WTC11 (cell line): ENCODE measurements at regions not wholly inside any gene's neighbourhood (a gene's known extent, or its start where the extent isn't known, plus 50 kb on each side); places are given as distances from the start of the nearest gene placed in this dataset.

Experiments used
- ATAC-seq: fragments of 200-7000 bp; cut with Tn5 transposase; 2 replicates; pipeline ENCODE4 v1.10.0; 2021; ENCODE audit warnings: mild to moderate bottlenecking, moderate library complexity
- CTCF ChIA-PET: fragments of 300-600 bp; sonication (Branson Sonifier 250); formaldehyde crosslinking; loops from one replicate; lab custom pipeline; 2021; ENCODE audit warnings: antibody characterized with exemption; lab: Charles Lee
- POLR2A ChIA-PET: fragments of 350-600 bp; sonication (Branson Sonifier 250); formaldehyde crosslinking; loops from one replicate; lab custom pipeline; 2021; ENCODE audit warnings: antibody characterized with exemption; lab: Charles Lee
- DNase-seq: peaks from one replicate; pipeline ENCODE4 v3.0.0; 2021; ENCODE audit warnings: low spot score
- H3K27ac Mint-ChIP-seq: 2 replicates; pipeline ENCODE4 v1.8.0; 2021; ENCODE audit warnings: mixed read lengths
- H3K27me3 Mint-ChIP-seq: 2 replicates; pipeline ENCODE4 v1.8.0; 2021; ENCODE audit warnings: low read depth, mild to moderate bottlenecking, moderate library complexity, mixed read lengths
- H3K36me3 Mint-ChIP-seq: 2 replicates; pipeline ENCODE4 v1.8.0; 2021; ENCODE audit warnings: mixed read lengths
- H3K4me1 Mint-ChIP-seq: 2 replicates; pipeline ENCODE4 v1.8.0; 2022; ENCODE audit warnings: mixed read lengths
- H3K4me3 Mint-ChIP-seq: 2 replicates; pipeline ENCODE4 v1.8.0; 2021; ENCODE audit warnings: mild to moderate bottlenecking, moderate library complexity, mixed read lengths
- H3K9me3 Mint-ChIP-seq: 2 replicates; pipeline ENCODE4 v1.8.0; 2021; ENCODE audit warnings: mixed read lengths
- CREM ChIP-seq: sonication (generic); formaldehyde crosslinking; IDR thresholded peaks from 2 replicates; pipeline ENCODE4 v1.8.1; 2022; ENCODE audit warnings: mild to moderate bottlenecking, missing genetic modification reagents, moderate library complexity
- CTCF ChIP-seq: fragments of 200-600 bp; IDR thresholded peaks from 2 replicates; pipeline ENCODE4 v1.8.0; 2022; ENCODE audit warnings: antibody characterized with exemption
- EMX1 ChIP-seq: fragments of 250-450 bp; sonication (Bioruptor Pico); IDR thresholded peaks from 2 replicates; pipeline ENCODE4 v1.8.0; 2021; ENCODE audit warnings: mild to moderate bottlenecking
- ETV6 ChIP-seq: sonication (generic); formaldehyde crosslinking; IDR thresholded peaks from 2 replicates; pipeline ENCODE4 v1.8.1; 2022; ENCODE audit warnings: mild to moderate bottlenecking, missing genetic modification reagents
- FOXJ3 ChIP-seq: sonication (generic); formaldehyde crosslinking; IDR thresholded peaks from 2 replicates; pipeline ENCODE4 v1.9.0; 2021; ENCODE audit warnings: missing genetic modification reagents, mild to moderate bottlenecking, borderline replicate concordance
- FOXP4 ChIP-seq: sonication (generic); formaldehyde crosslinking; IDR thresholded peaks from 2 replicates; pipeline ENCODE4 v1.8.0; 2022; ENCODE audit warnings: mild to moderate bottlenecking, missing genetic modification reagents
- GABPB1 ChIP-seq: sonication (generic); formaldehyde crosslinking; IDR thresholded peaks from 2 replicates; pipeline ENCODE4 v1.8.1; 2023; ENCODE audit warnings: mild to moderate bottlenecking, missing genetic modification reagents
- HMGXB4 ChIP-seq: sonication (generic); formaldehyde crosslinking; IDR thresholded peaks from 2 replicates; pipeline ENCODE4 v1.8.1; 2023; ENCODE audit warnings: mild to moderate bottlenecking, moderate library complexity, missing genetic modification reagents
- IRF2 ChIP-seq: sonication (generic); formaldehyde crosslinking; IDR thresholded peaks from 2 replicates; pipeline ENCODE4 v1.8.0; 2022; ENCODE audit warnings: low read depth, missing genetic modification reagents, borderline replicate concordance
- JUN ChIP-seq: sonication (generic); formaldehyde crosslinking; IDR thresholded peaks from 2 replicates; pipeline ENCODE4 v1.8.0; 2023; ENCODE audit warnings: mild to moderate bottlenecking, missing genetic modification reagents
- MAX ChIP-seq: sonication (generic); formaldehyde crosslinking; IDR thresholded peaks from 2 replicates; pipeline ENCODE4 v1.8.0; 2022; ENCODE audit warnings: mild to moderate bottlenecking, missing genetic modification reagents
- NFATC4 ChIP-seq: fragments of 250-450 bp; sonication (Bioruptor Pico); IDR thresholded peaks from 2 replicates; pipeline ENCODE4 v1.9.0; 2021; ENCODE audit warnings: mild to moderate bottlenecking
- NFYB ChIP-seq: sonication (generic); formaldehyde crosslinking; conservative IDR thresholded peaks from 2 replicates; pipeline ENCODE4 v1.8.0; 2022; ENCODE audit warnings: low read depth, missing genetic modification reagents
- PRDM15 ChIP-seq: sonication (generic); formaldehyde crosslinking; IDR thresholded peaks from 2 replicates; pipeline ENCODE4 v1.8.0; 2022; ENCODE audit warnings: missing genetic modification reagents
- PREB ChIP-seq: sonication (generic); formaldehyde crosslinking; IDR thresholded peaks from 2 replicates; pipeline ENCODE4 v1.8.1; 2022; ENCODE audit warnings: mild to moderate bottlenecking, missing genetic modification reagents, moderate library complexity, borderline replicate concordance
- RORB ChIP-seq: fragments of 250-450 bp; sonication (Bioruptor Pico); IDR thresholded peaks from 2 replicates; pipeline ENCODE4 v1.9.0; 2021; ENCODE audit warnings: mild to moderate bottlenecking
- TEAD1 ChIP-seq: sonication (generic); formaldehyde crosslinking; IDR thresholded peaks from 2 replicates; pipeline ENCODE4 v1.8.0; 2022; ENCODE audit warnings: mild to moderate bottlenecking, missing genetic modification reagents
- TEAD4 ChIP-seq: sonication (generic); formaldehyde crosslinking; IDR thresholded peaks from 2 replicates; pipeline ENCODE4 v1.8.0; 2022; ENCODE audit warnings: mild to moderate bottlenecking, missing genetic modification reagents
- ZNF138 ChIP-seq: sonication (generic); formaldehyde crosslinking; conservative IDR thresholded peaks from 2 replicates; pipeline ENCODE4 v1.8.1; 2022; ENCODE audit warnings: mild to moderate bottlenecking, moderate library complexity, missing genetic modification reagents
- ZNF281 ChIP-seq: sonication (generic); formaldehyde crosslinking; IDR thresholded peaks from 2 replicates; pipeline ENCODE4 v1.8.0; 2023; ENCODE audit warnings: mild to moderate bottlenecking, missing genetic modification reagents
- ZNF423 ChIP-seq: fragments of 250-450 bp; sonication (Bioruptor Pico); IDR thresholded peaks from 2 replicates; pipeline ENCODE4 v2.1.2; 2022; ENCODE audit warnings: mild to moderate bottlenecking, moderate library complexity
- ZNF425 ChIP-seq: fragments of 250-450 bp; sonication (Bioruptor Pico); conservative IDR thresholded peaks from 2 replicates; pipeline ENCODE4 v1.9.0; 2021; ENCODE audit warnings: mild to moderate bottlenecking

GRCh38 chrX:9114245-9114644, 80.3 kb upstream of the FAM9B start:
- DNase-seq (no peak), ATAC-seq (no peak)
- no peaks in the 10 kb centered on the region for H3K27me3 Mint-ChIP-seq
- POLR2A ChIA-PET, result no interaction called here
- 0 out of 2 replicates have a peak, but pooled peaks cover 3% of the 10 kb centered on the region for H3K4me1 Mint-ChIP-seq
- no peak overlapping the region for H3K27ac Mint-ChIP-seq
- CTCF ChIA-PET, result no interaction called here
- no peak overlapping the region for H3K4me3 Mint-ChIP-seq
- H3K9me3 Mint-ChIP-seq, result no peaks in the 10 kb centered on the region
- H3K36me3 Mint-ChIP-seq, result no peaks in the 10 kb centered on the region
- TF ChIP-seq HMGXB4 (no peak), PREB (no peak), PRDM15 (CRISPR knock-in tag) (no peak), FOXP4 (CRISPR knock-in tag) (no peak), ZNF425 (CRISPR knock-in tag) (no peak), EMX1 (no peak), TEAD1 (no peak), JUN (CRISPR knock-in tag) (no peak), NFATC4 (CRISPR knock-in tag) (no peak), ETV6 (CRISPR knock-in tag) (no peak), IRF2 (no peak), GABPB1 (no peak), NFYB (CRISPR knock-in tag) (no peak), MAX (CRISPR knock-in tag) (no peak)

- no peak for DNase-seq
- H3K9me3 Mint-ChIP-seq, result no peaks in the 10 kb centered on the region
- CTCF ChIA-PET, result no interaction called here
- POLR2A ChIA-PET, result no interaction called here
- H3K36me3 Mint-ChIP-seq, result no peaks in the 10 kb centered on the region
- no peak overlapping the region for H3K4me3 Mint-ChIP-seq
- H3K27ac Mint-ChIP-seq, result no peak overlapping the region
- H3K4me1 Mint-ChIP-seq, result 0 out of 2 replicates have a peak, but pooled peaks cover 3% of the 10 kb centered on the region
- ATAC-seq, result no peak
- no peaks in the 10 kb centered on the region for H3K27me3 Mint-ChIP-seq
- TF ChIP-seq CREM (CRISPR knock-in tag) (no peak), TEAD4 (no peak), ZNF281 (CRISPR knock-in tag) (no peak), EMX1 (no peak), RORB (no peak), ZNF423 (CRISPR knock-in tag) (no peak), ZNF138 (CRISPR knock-in tag) (no peak), IRF2 (no peak), FOXJ3 (CRISPR knock-in tag) (no peak), CTCF (no peak)
Measured at GRCh38 chrX:9117851-9118250, 83.9 kb upstream of the FAM9B start.
